GM12874 (cell line): ENCODE measurements at regions not wholly inside any gene's neighbourhood (a gene's known extent, or its start where the extent isn't known, plus 50 kb on each side); places are given as distances from the start of the nearest gene placed in this dataset.

Experiments used
- CTCF ChIP-seq: IDR thresholded peaks from 2 replicates; pipeline ENCODE4 v1.5.1; 2011; ENCODE audit warnings: low read depth, mild to moderate bottlenecking, control low read depth, low read length, moderate library complexity; ENCODE audit not compliant: insufficient read depth

GRCh38 chr13:22118158-22118557 is 447.3 kb downstream of the FGF9 start:
- no peak for TF ChIP-seq CTCF

- TF ChIP-seq CTCF = no peak
These were observed 449.8 kb downstream of the FGF9 start for GRCh38 chr13:22120646-22121045.

GRCh38 chr13:22121146-22121739 is 450.4 kb downstream of the FGF9 start:
- no peak for TF ChIP-seq CTCF

- no peak for TF ChIP-seq CTCF
These were observed 455.7 kb downstream of the FGF9 start for GRCh38 chr13:22126433-22127021.

- no peak for TF ChIP-seq CTCF
These were observed 456.6 kb downstream of the FGF9 start for GRCh38 chr13:22127277-22128164.

GRCh38 chr13:22128441-22129408 is 457.9 kb downstream of the FGF9 start:
- no peak for TF ChIP-seq CTCF

- TF ChIP-seq CTCF = no peak
These were observed 459.4 kb downstream of the FGF9 start for GRCh38 chr13:22130254-22130653.
